ENCODE measurements at regions not wholly inside any gene's neighbourhood (a gene's known extent, or its start where the extent isn't known, plus 50 kb on each side); places are given as distances from the start of the nearest gene placed in this dataset.

DNA sequence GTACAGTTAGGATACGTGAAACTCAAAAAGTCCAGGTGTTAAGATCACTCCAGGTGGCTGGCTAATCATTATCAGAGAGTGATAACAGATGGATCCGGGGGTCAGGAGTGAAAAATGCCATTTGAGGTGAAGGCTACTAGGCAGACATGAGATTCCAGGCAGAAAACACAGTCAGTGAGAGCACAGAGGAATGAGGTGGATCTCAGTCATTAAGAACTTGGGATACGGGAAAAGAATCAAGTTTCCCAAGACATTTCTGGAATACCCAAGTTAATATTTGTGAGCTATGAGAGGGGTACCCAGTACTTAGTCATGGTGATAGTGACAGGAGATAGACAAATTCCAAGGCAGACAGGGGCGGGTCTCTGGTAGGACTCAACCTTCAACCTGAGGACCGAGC lies 94.6 kb upstream of the ALG10B start:
- in situ Hi-C loops (cut with MboI; ENCODE audit: low sequenced_read_pairs) (no loop called here), intact Hi-C loops (cut with micrococcal nuclease) (no loop called here), dilution Hi-C loops (cut with HindIII; ENCODE audit: low sequenced_read_pairs, unreplicated experiment) (no loop called here)
- 0% methylated on average over 1 of the region's 5 CpGs; no CpG with 5 or more reads in 1 of the 2 experiments for WGBS, 2 experiments (ENCODE audit: extremely low coverage in 2 of 2, insufficient read length in 1 of 2)
- Histone ChIP-seq H3K4ac (ENCODE audit: low read depth, low read length) (no peak overlapping the region), H3K4me1 (ENCODE audit: control insufficient read depth, insufficient read depth, low read length) (no peaks in the 10 kb centered on the region), H3K9me1 (ENCODE audit: insufficient read depth, low read length) (no peaks in the 10 kb centered on the region), H2BK120ac (ENCODE audit: low read depth, low read length) (no peak overlapping the region), H2BK15ac (ENCODE audit: low read depth, low read length) (no peak overlapping the region), H3K23ac (ENCODE audit: low read depth, low read length) (no peak overlapping the region), H3K36me3 (ENCODE audit: control insufficient read depth, insufficient read depth, low read length) (no peaks in the 10 kb centered on the region), H4K91ac (ENCODE audit: insufficient read depth, low read depth, low read length) (no peak overlapping the region), H3K27me3 (ENCODE audit: control insufficient read depth, insufficient read depth, low read length) (no peaks in the 10 kb centered on the region), H4K8ac (ENCODE audit: low read depth in 2 of 2, low read length in 2 of 2) (no peak overlapping the region), H3K56ac (ENCODE audit: extremely low read depth, insufficient read depth, low read length) (no peak overlapping the region), H4K5ac (ENCODE audit: low read depth, low read length) (no peak overlapping the region), H2BK5ac (ENCODE audit: low read depth, low read length, poor library complexity, severe bottlenecking) (no peak overlapping the region), H2AK9ac (replicated peaks; ENCODE audit: low read depth, low read length, poor library complexity) (no peak overlapping the region), H4K20me1 (ENCODE audit: insufficient read depth, low read length) (no peaks in the 10 kb centered on the region), H3K9me3 (ENCODE audit: control insufficient read depth, insufficient read depth, low read length) (no peaks in the 10 kb centered on the region; the same call in 1 of the 2 replicates), H2AFZ (replicated peaks; ENCODE audit: low read length, poor library complexity) (no peak overlapping the region), H3K27ac (ENCODE audit: insufficient read depth, low read length) (no peak overlapping the region), H3K14ac (replicated peaks; ENCODE audit: low read depth, low read length) (no peak overlapping the region), H3K4me2 (ENCODE audit: low read depth, low read length) (no peak overlapping the region), H3K79me1 (ENCODE audit: low read depth in 1 of 2, low read length in 2 of 2) (no peaks in the 10 kb centered on the region), H2AK5ac (ENCODE audit: low read depth, low read length) (no peak overlapping the region), H3K9ac (ENCODE audit: low read depth, low read length) (no peak overlapping the region), H2BK20ac (ENCODE audit: low read depth, low read length) (no peak overlapping the region), H3K4me3 (ENCODE audit: insufficient read depth, low read depth, low read length) (no peak overlapping the region), H3K18ac (ENCODE audit: low read depth, low read length) (no peak overlapping the region)
- ChIA-PET POLR2A (ENCODE audit: unreplicated experiment) (no interaction called here), CTCF (interaction anchor here (0.5 kb wide), 1 partner anchor 24 kb away, joined by 3 read pairs; no protein-coding TSS in a partner anchor)
- TF ChIP-seq MAFK (IDR thresholded peaks at IDR 0.05; ENCODE audit: low read depth, low read length) = no peak
- TF ChIP-seq CHD1 (IDR thresholded peaks at IDR 0.05; ENCODE audit: low read depth, low read length) = no peak
- no peak for TF ChIP-seq BHLHE40 (IDR thresholded peaks at IDR 0.05; ENCODE audit: low read depth, low read length)
- TF ChIP-seq, protein P1, sequence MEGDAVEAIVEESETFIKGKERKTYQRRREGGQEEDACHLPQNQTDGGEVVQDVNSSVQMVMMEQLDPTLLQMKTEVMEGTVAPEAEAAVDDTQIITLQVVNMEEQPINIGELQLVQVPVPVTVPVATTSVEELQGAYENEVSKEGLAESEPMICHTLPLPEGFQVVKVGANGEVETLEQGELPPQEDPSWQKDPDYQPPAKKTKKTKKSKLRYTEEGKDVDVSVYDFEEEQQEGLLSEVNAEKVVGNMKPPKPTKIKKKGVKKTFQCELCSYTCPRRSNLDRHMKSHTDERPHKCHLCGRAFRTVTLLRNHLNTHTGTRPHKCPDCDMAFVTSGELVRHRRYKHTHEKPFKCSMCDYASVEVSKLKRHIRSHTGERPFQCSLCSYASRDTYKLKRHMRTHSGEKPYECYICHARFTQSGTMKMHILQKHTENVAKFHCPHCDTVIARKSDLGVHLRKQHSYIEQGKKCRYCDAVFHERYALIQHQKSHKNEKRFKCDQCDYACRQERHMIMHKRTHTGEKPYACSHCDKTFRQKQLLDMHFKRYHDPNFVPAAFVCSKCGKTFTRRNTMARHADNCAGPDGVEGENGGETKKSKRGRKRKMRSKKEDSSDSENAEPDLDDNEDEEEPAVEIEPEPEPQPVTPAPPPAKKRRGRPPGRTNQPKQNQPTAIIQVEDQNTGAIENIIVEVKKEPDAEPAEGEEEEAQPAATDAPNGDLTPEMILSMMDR (conservative IDR thresholded peaks at IDR 0.05; ENCODE audit: low read depth, low read length) = no peak
- TF ChIP-seq NFE2L2 (IDR thresholded peaks at IDR 0.05; ENCODE audit: low read depth, low read length) = no peak
- no peak for TF ChIP-seq MAZ (IDR thresholded peaks at IDR 0.05; ENCODE audit: borderline replicate concordance, low read depth, low read length)
- TF ChIP-seq POLR2A (IDR thresholded peaks at IDR 0.05; ENCODE audit: low read depth, low read length) = no peak
- no peak for TF ChIP-seq FOS (IDR thresholded peaks at IDR 0.05; ENCODE audit: low read depth, low read length)
- no peak for TF ChIP-seq SMC3 (IDR thresholded peaks at IDR 0.05; ENCODE audit: low read depth, low read length)
- no peak for TF ChIP-seq RFX5 (IDR thresholded peaks at IDR 0.05; ENCODE audit: low read depth, low read length)
- no peak for TF ChIP-seq RAD21 (IDR thresholded peaks at IDR 0.05; ENCODE audit: low read length)
- TF ChIP-seq, protein P2, sequence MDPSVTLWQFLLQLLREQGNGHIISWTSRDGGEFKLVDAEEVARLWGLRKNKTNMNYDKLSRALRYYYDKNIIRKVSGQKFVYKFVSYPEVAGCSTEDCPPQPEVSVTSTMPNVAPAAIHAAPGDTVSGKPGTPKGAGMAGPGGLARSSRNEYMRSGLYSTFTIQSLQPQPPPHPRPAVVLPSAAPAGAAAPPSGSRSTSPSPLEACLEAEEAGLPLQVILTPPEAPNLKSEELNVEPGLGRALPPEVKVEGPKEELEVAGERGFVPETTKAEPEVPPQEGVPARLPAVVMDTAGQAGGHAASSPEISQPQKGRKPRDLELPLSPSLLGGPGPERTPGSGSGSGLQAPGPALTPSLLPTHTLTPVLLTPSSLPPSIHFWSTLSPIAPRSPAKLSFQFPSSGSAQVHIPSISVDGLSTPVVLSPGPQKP (IDR thresholded peaks at IDR 0.05; ENCODE audit: borderline replicate concordance, low read depth, low read length) = no peak
- TF ChIP-seq, protein P3, sequence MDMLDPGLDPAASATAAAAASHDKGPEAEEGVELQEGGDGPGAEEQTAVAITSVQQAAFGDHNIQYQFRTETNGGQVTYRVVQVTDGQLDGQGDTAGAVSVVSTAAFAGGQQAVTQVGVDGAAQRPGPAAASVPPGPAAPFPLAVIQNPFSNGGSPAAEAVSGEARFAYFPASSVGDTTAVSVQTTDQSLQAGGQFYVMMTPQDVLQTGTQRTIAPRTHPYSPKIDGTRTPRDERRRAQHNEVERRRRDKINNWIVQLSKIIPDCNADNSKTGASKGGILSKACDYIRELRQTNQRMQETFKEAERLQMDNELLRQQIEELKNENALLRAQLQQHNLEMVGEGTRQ (IDR thresholded peaks at IDR 0.05; ENCODE audit: low read depth, low read length) = no peak
- TF ChIP-seq MXI1 (IDR thresholded peaks at IDR 0.05; ENCODE audit: borderline replicate concordance, low read depth, low read length) = no peak
- no peak for TF ChIP-seq CEBPB (IDR thresholded peaks at IDR 0.05; ENCODE audit: low read depth, low read length)
- TF ChIP-seq RCOR1 (IDR thresholded peaks at IDR 0.05; ENCODE audit: insufficient replicate concordance, low read length) = no peak
- BruUV-seq (replicated peaks) = no TSS peak
- ATAC-seq (ENCODE audit: low read depth) = no peak
- DNase-seq = no peak
